GM18867 (cell line): ENCODE measurements at regions not wholly inside any gene's neighbourhood (a gene's known extent, or its start where the extent isn't known, plus 50 kb on each side); places are given as distances from the start of the nearest gene placed in this dataset.

Experiments
- ATAC-seq: cut with Tn5 transposase; IDR thresholded peaks from one replicate; pipeline ENCODE4 v1.9.1; 2021; ENCODE audit warnings: mild to moderate bottlenecking, moderate library complexity; ENCODE audit not compliant: unreplicated experiment

- no peak for ATAC-seq
Observed at GRCh38 chr5:92599217-92599810, 981.7 kb downstream of the NR2F1-AS1 start.

- no peak for ATAC-seq
Observed at GRCh38 chr5:92594031-92594430, 987.0 kb downstream of the NR2F1-AS1 start.

- ATAC-seq, result no peak
Observed at GRCh38 chr5:92588876-92589275, 992.1 kb downstream of the NR2F1-AS1 start.

GRCh38 chr5:92581690-92582089 is 999.3 kb downstream of the NR2F1-AS1 start:
- no peak for ATAC-seq

GRCh38 chr5:92581249-92581648 is 999.8 kb downstream of the NR2F1-AS1 start:
- no peak for ATAC-seq

- ATAC-seq, result no peak
Observed at GRCh38 chr5:92580814-92581213, 1000.2 kb downstream of the NR2F1-AS1 start.

GRCh38 chr5:92574023-92574422 is 1007.0 kb downstream of the NR2F1-AS1 start:
- no peak for ATAC-seq

- ATAC-seq, result no peak
Observed at GRCh38 chr5:92568522-92568921, 1012.5 kb downstream of the NR2F1-AS1 start.

GRCh38 chr5:92567831-92568450 is 1013.1 kb downstream of the NR2F1-AS1 start:
- ATAC-seq, result no peak

- no peak for ATAC-seq
Observed at GRCh38 chr5:92566113-92566786, 1014.8 kb downstream of the NR2F1-AS1 start.

- no peak for ATAC-seq
Observed at GRCh38 chr5:92565673-92566072, 1015.3 kb downstream of the NR2F1-AS1 start.

GRCh38 chr5:92562065-92562464 is 1019.0 kb downstream of the NR2F1-AS1 start:
- no peak for ATAC-seq

- no peak for ATAC-seq
Observed at GRCh38 chr5:92561411-92561959, 1019.5 kb downstream of the NR2F1-AS1 start.

- ATAC-seq, result no peak
Observed at GRCh38 chr5:92560698-92561401, 1020.2 kb downstream of the NR2F1-AS1 start.

GRCh38 chr5:92559781-92560180 is 1021.2 kb downstream of the NR2F1-AS1 start:
- no peak for ATAC-seq

GRCh38 chr5:92559331-92559730 is 1021.7 kb downstream of the NR2F1-AS1 start:
- ATAC-seq, result no peak

GRCh38 chr5:92556747-92557146 is 1024.3 kb downstream of the NR2F1-AS1 start:
- ATAC-seq, result no peak

GRCh38 chr5:92554447-92555085 is 1026.5 kb downstream of the NR2F1-AS1 start:
- ATAC-seq, result no peak

GRCh38 chr5:92553326-92553725 is 1027.7 kb downstream of the NR2F1-AS1 start:
- no peak for ATAC-seq

GRCh38 chr5:92552206-92553160 is 1028.5 kb downstream of the NR2F1-AS1 start:
- no peak for ATAC-seq
